Neuronal stem cell (in vitro differentiated cells): ENCODE measurements at regions not wholly inside any gene's neighbourhood (a gene's known extent, or its start where the extent isn't known, plus 50 kb on each side); places are given as distances from the start of the nearest gene placed in this dataset.
A peak's percentile ranks its signal among the peaks of the same experiment; 100 is the strongest.

ENCODE experiments used
- DNase-seq: peaks from one replicate; pipeline ENCODE4 v3.0.0-alpha.2; 2013; ENCODE audit warnings: low spot score
- H2AFZ ChIP-seq: one replicate; pipeline ENCODE4 v1.6.1; 2013; ENCODE audit warnings: mild to moderate bottlenecking, low read length, inconsistent platforms
- H2AK5ac ChIP-seq: 2 replicates; pipeline ENCODE4 v1.6.1; 2013; ENCODE audit warnings: low read depth, mild to moderate bottlenecking, inconsistent platforms, low read length, moderate library complexity, mixed read lengths
- H2BK120ac ChIP-seq: 2 replicates; pipeline ENCODE4 v1.6.1; 2013; ENCODE audit warnings: low read depth, mild to moderate bottlenecking, inconsistent platforms, low read length, moderate library complexity, mixed read lengths
- H2BK12ac ChIP-seq: one replicate; pipeline ENCODE4 v1.6.1; 2013; ENCODE audit warnings: low read length, inconsistent platforms
- H2BK15ac ChIP-seq: 2 replicates; pipeline ENCODE4 v1.6.1; 2013; ENCODE audit warnings: mild to moderate bottlenecking, low read length, inconsistent platforms, mixed read lengths
- H2BK5ac ChIP-seq: one replicate; pipeline ENCODE4 v1.6.1; 2013; ENCODE audit warnings: inconsistent platforms, mild to moderate bottlenecking, low read length, moderate library complexity
- H3K14ac ChIP-seq: one replicate; pipeline ENCODE4 v1.6.1; 2013; ENCODE audit warnings: low read length, inconsistent platforms
- H3K18ac ChIP-seq: 2 replicates; pipeline ENCODE4 v1.6.1; 2013; ENCODE audit warnings: low read length, inconsistent platforms
- H3K23ac ChIP-seq: 2 replicates; pipeline ENCODE4 v1.6.1; 2013; ENCODE audit warnings: low read depth, mild to moderate bottlenecking, mixed read lengths, low read length, inconsistent platforms; ENCODE audit not compliant: poor library complexity
- H3K27ac ChIP-seq: replicated peaks from 3 replicates; pipeline ENCODE4 v1.5.1; 2013; ENCODE audit warnings: low read length, inconsistent platforms
- H3K27me3 ChIP-seq, 3 experiments: 2 replicates each; pipeline ENCODE4 v1.6.1; 2013; ENCODE audit warnings: low read length in 3 of 3, mild to moderate bottlenecking in 2 of 3, inconsistent platforms in 1 of 3, low read depth in 1 of 3, mixed read lengths in 1 of 3, moderate library complexity in 1 of 3; ENCODE audit not compliant: control insufficient read depth in 3 of 3, insufficient read depth in 3 of 3
- H3K36me3 ChIP-seq, 2 donors: replicated peaks in 1 of 2; 2 replicates each; pipeline ENCODE4 v1.6.1; 2013; ENCODE audit warnings: low read length in 2 of 2; ENCODE audit not compliant: control insufficient read depth in 2 of 2, insufficient read depth in 2 of 2
- H3K4ac ChIP-seq: 2 replicates; pipeline ENCODE4 v1.6.1; 2013; ENCODE audit warnings: inconsistent platforms, mild to moderate bottlenecking, low read length, moderate library complexity
- H3K4me1 ChIP-seq, 2 donors: 1 replicate in 1 of 2; 2 replicates in 1 of 2; pipeline ENCODE4 v1.6.1; 2013; ENCODE audit warnings: low read length in 2 of 2, low read depth in 1 of 2; ENCODE audit not compliant: control insufficient read depth in 2 of 2, insufficient read depth in 1 of 2
- H3K4me2 ChIP-seq: one replicate; pipeline ENCODE4 v1.6.1; 2013; ENCODE audit warnings: mild to moderate bottlenecking, low read length, inconsistent platforms; ENCODE audit not compliant: insufficient read depth, poor library complexity, severe bottlenecking
- H3K4me3 ChIP-seq, 2 donors: 2 replicates each; pipeline ENCODE4 v1.5.1; 2013; ENCODE audit warnings: low read length in 2 of 2, mild to moderate bottlenecking in 2 of 2, inconsistent platforms in 1 of 2, moderate library complexity in 1 of 2
- H3K79me1 ChIP-seq: one replicate; pipeline ENCODE4 v1.6.1; 2013; ENCODE audit warnings: low read depth, mild to moderate bottlenecking, inconsistent platforms, low read length, moderate library complexity
- H3K9ac ChIP-seq: one replicate; pipeline ENCODE4 v1.6.1; 2013; ENCODE audit warnings: mild to moderate bottlenecking, low read depth, low read length, inconsistent platforms; ENCODE audit not compliant: poor library complexity
- H3K9me3 ChIP-seq, 2 donors: replicated peaks in 1 of 2; 2 replicates each; pipeline versions ENCODE3 to v1.6.1; 2013; ENCODE audit warnings: low read length in 2 of 2, mild to moderate bottlenecking in 2 of 2, inconsistent platforms in 1 of 2, low read depth in 1 of 2, mixed read lengths in 1 of 2, moderate library complexity in 1 of 2; ENCODE audit not compliant: control insufficient read depth in 2 of 2, insufficient read depth in 1 of 2
- H4K8ac ChIP-seq: one replicate; pipeline ENCODE4 v1.6.1; 2013; ENCODE audit warnings: low read depth, mild to moderate bottlenecking, inconsistent platforms, low read length, moderate library complexity
- H4K91ac ChIP-seq: one replicate; pipeline ENCODE4 v1.6.1; 2013; ENCODE audit warnings: low read length, low read depth, mild to moderate bottlenecking, inconsistent platforms; ENCODE audit not compliant: poor library complexity
- WGBS, 2 donors: extraction: QIAGEN DNeasy Blood & Tissue Kit; methylation state at CpG; one replicate each; pipeline ENCODE4 v1.1.7; 2013; ENCODE audit warnings: missing lambda C conversion rate in 2 of 2, mixed read lengths in 1 of 2; ENCODE audit not compliant: insufficient read length in 2 of 2, insufficient replicate concordance in 1 of 2; ENCODE audit errors: extremely low coverage in 2 of 2; 5-methylcytosine and 5-hydroxymethylcytosine counted together

- Histone ChIP-seq H3K79me1 (no peaks in the 10 kb centered on the region), H3K4me3 (no peak overlapping the region), H3K9me3 (peaks cover 0 to 2% of the 10 kb centered on the region in 2 donors), H4K91ac (no peak overlapping the region), H3K9ac (no peak overlapping the region), H2BK12ac (no peak overlapping the region), H2BK5ac (no peak overlapping the region), H3K4ac (no peak overlapping the region), H3K4me1 (no peaks in the 10 kb centered on the region), H2BK15ac (no peak overlapping the region), H4K8ac (no peak overlapping the region), H2BK120ac (no peak overlapping the region), H3K14ac (no peak overlapping the region), H3K36me3 (no peaks in the 10 kb centered on the region), H3K27me3 (peaks cover 0 to 70% (median 7%) of the 10 kb centered on the region in 3 experiments), H3K23ac (no peak overlapping the region), H2AFZ (no peak overlapping the region), H3K18ac (no peak overlapping the region), H3K27ac (no peak overlapping the region), H3K4me2 (no peak overlapping the region), H2AK5ac (no peak overlapping the region)
- no CpG with 5 or more reads among the region's 8 CpGs for WGBS, 2 donors
- no peak for DNase-seq
Measured at GRCh38 chr3:14595561-14595960, 55.4 kb upstream of the GRIP2 start.

- H2AK5ac ChIP-seq = no peak overlapping the region
- H3K27me3 ChIP-seq = peaks cover 6 to 71% (median 25%) of the 10 kb centered on the region in 3 experiments
- no peak overlapping the region for H3K9ac ChIP-seq
- no peaks in the 10 kb centered on the region for H3K36me3 ChIP-seq
- H3K4me2 ChIP-seq = no peak overlapping the region
- no peak overlapping the region for H3K4me3 ChIP-seq
- H3K9me3 ChIP-seq = no peaks in the 10 kb centered on the region
- no peak overlapping the region for H2BK5ac ChIP-seq
- DNase-seq = no peak
- no peak overlapping the region for H4K91ac ChIP-seq
- no peaks in the 10 kb centered on the region for H3K79me1 ChIP-seq
- no peak overlapping the region for H2BK120ac ChIP-seq
- H3K4me1 ChIP-seq = peaks cover 0 to 5% of the 10 kb centered on the region in 2 donors
- no peak overlapping the region for H3K4ac ChIP-seq
- H2BK12ac ChIP-seq = no peak overlapping the region
- H2AFZ ChIP-seq = no peak overlapping the region
- H4K8ac ChIP-seq = no peak overlapping the region
- H2BK15ac ChIP-seq = no peak overlapping the region
- no peak overlapping the region for H3K23ac ChIP-seq
- H3K27ac ChIP-seq = no peak overlapping the region
- no CpG with 5 or more reads among the region's 3 CpGs for WGBS, 2 donors
- no peak overlapping the region for H3K18ac ChIP-seq
- no peak overlapping the region for H3K14ac ChIP-seq
Measured at GRCh38 chr3:14597266-14597665, 54.3 kb upstream of the CCDC174 start.

- no peak overlapping the region for H3K27ac ChIP-seq
- H4K91ac ChIP-seq = no peak overlapping the region
- no peak overlapping the region for H3K4me3 ChIP-seq
- peaks cover 6 to 69% (median 30%) of the 10 kb centered on the region in 3 experiments for H3K27me3 ChIP-seq
- no peak overlapping the region for H3K4ac ChIP-seq
- no peak overlapping the region for H2BK120ac ChIP-seq
- peaks cover 0 to 5% of the 10 kb centered on the region in 2 donors for H3K4me1 ChIP-seq
- no peak overlapping the region for H2BK12ac ChIP-seq
- H2AK5ac ChIP-seq = no peak overlapping the region
- no peaks in the 10 kb centered on the region for H3K9me3 ChIP-seq
- no peak overlapping the region for H3K18ac ChIP-seq
- no peaks in the 10 kb centered on the region for H3K79me1 ChIP-seq
- no peak overlapping the region for H3K9ac ChIP-seq
- no peak overlapping the region for H3K4me2 ChIP-seq
- no peak overlapping the region for H2BK5ac ChIP-seq
- H4K8ac ChIP-seq = no peak overlapping the region
- no peak overlapping the region for H2BK15ac ChIP-seq
- no peak overlapping the region for H2AFZ ChIP-seq
- peak overlapping the region; percentile 18 for H3K23ac ChIP-seq
- WGBS, 2 donors = no CpG with 5 or more reads among the region's 9 CpGs
- no peaks in the 10 kb centered on the region for H3K36me3 ChIP-seq
- H3K14ac ChIP-seq = no peak overlapping the region
- peak; percentile 62 for DNase-seq
Measured at GRCh38 chr3:14598143-14598569, 53.4 kb upstream of the CCDC174 start.

GRCh38 chr3:14599488-14599887, 52.1 kb upstream of the CCDC174 start:
- no peak overlapping the region for H3K27ac ChIP-seq
- H3K9ac ChIP-seq = no peak overlapping the region
- H3K23ac ChIP-seq = no peak overlapping the region
- H3K27me3 ChIP-seq = peaks cover 6 to 71% (median 35%) of the 10 kb centered on the region in 3 experiments
- DNase-seq = no peak
- no peak overlapping the region for H3K4me2 ChIP-seq
- H2BK5ac ChIP-seq = no peak overlapping the region
- H2BK12ac ChIP-seq = no peak overlapping the region
- no peaks in the 10 kb centered on the region for H3K79me1 ChIP-seq
- H3K9me3 ChIP-seq = peaks cover 0 to 3% of the 10 kb centered on the region in 2 donors
- no peak overlapping the region for H2BK15ac ChIP-seq
- no peak overlapping the region for H2BK120ac ChIP-seq
- H3K14ac ChIP-seq = no peak overlapping the region
- H4K8ac ChIP-seq = no peak overlapping the region
- H3K36me3 ChIP-seq = no peaks in the 10 kb centered on the region
- no peak overlapping the region for H2AFZ ChIP-seq
- no peak overlapping the region for H4K91ac ChIP-seq
- no peak overlapping the region for H2AK5ac ChIP-seq
- H3K4me1 ChIP-seq = peaks cover 0 to 5% of the 10 kb centered on the region in 2 donors
- H3K4ac ChIP-seq = no peak overlapping the region
- no peak overlapping the region for H3K4me3 ChIP-seq
- H3K18ac ChIP-seq = no peak overlapping the region
